ENCODE measurements at regions not wholly inside any gene's neighbourhood (a gene's known extent, or its start where the extent isn't known, plus 50 kb on each side); places are given as distances from the start of the nearest gene placed in this dataset.

- DNase-seq: no peak
Observed at GRCh38 chr5:67538855-67539506, 342.4 kb upstream of the CD180 start.

- DNase-seq: peak in 1 of 2 donors; percentile 24
Observed at GRCh38 chr5:67537439-67538148, 341.0 kb upstream of the CD180 start.

- DNase-seq: no peak
Observed at GRCh38 chr5:67536866-67537265, 340.3 kb upstream of the CD180 start.

- DNase-seq: no peak
Observed at GRCh38 chr5:67530609-67531255, 334.1 kb upstream of the CD180 start.

- no peak for DNase-seq
Observed at GRCh38 chr5:67528953-67529352, 332.4 kb upstream of the CD180 start.

GRCh38 chr5:67526793-67527192 lies 330.2 kb upstream of the CD180 start:
- no peak for DNase-seq

- DNase-seq: no peak
Observed at GRCh38 chr5:67520161-67520908, 323.7 kb upstream of the CD180 start.

- no peak for DNase-seq
Observed at GRCh38 chr5:67518227-67518626, 321.6 kb upstream of the CD180 start.

- DNase-seq: no peak
Observed at GRCh38 chr5:67516948-67517565, 320.5 kb upstream of the CD180 start.

- DNase-seq: peak in 1 of 2 donors; percentile 31
Observed at GRCh38 chr5:67515762-67516161, 319.2 kb upstream of the CD180 start.

GRCh38 chr5:67515020-67515689 lies 318.6 kb upstream of the CD180 start:
- DNase-seq: peak; percentile 19 to 61

GRCh38 chr5:67512758-67513157 lies 316.2 kb upstream of the CD180 start:
- no peak for DNase-seq

GRCh38 chr5:67511911-67512310 lies 315.3 kb upstream of the CD180 start:
- DNase-seq: no peak

GRCh38 chr5:67510204-67510603 lies 313.6 kb upstream of the CD180 start:
- DNase-seq: no peak

GRCh38 chr5:67509402-67510186 lies 313.0 kb upstream of the CD180 start:
- no peak for DNase-seq

GRCh38 chr5:67506241-67506640 lies 309.6 kb upstream of the CD180 start:
- no peak for DNase-seq

- no peak for DNase-seq
Observed at GRCh38 chr5:67502951-67503350, 306.4 kb upstream of the CD180 start.

GRCh38 chr5:67496051-67496450 lies 299.5 kb upstream of the CD180 start:
- no peak for DNase-seq

GRCh38 chr5:67495072-67495471 lies 298.5 kb upstream of the CD180 start:
- no peak for DNase-seq

- DNase-seq: no peak
Observed at GRCh38 chr5:67494186-67494855, 297.7 kb upstream of the CD180 start.

- peak in 1 of 2 donors; percentile 5 for DNase-seq
Observed at GRCh38 chr5:67493676-67494075, 297.1 kb upstream of the CD180 start.

All from CD4-positive, alpha-beta T cell treated with Interleukin-4 for 1 hour (primary cell).